Erythroblast (primary cell): ENCODE measurements at regions not wholly inside any gene's neighbourhood (a gene's known extent, or its start where the extent isn't known, plus 50 kb on each side); places are given as distances from the start of the nearest gene placed in this dataset.

Source experiments
- GATA1 ChIP-seq: IDR thresholded peaks from 2 replicates; pipeline ENCODE4 v1.6.1; 2011; ENCODE audit warnings: low read depth, mild to moderate bottlenecking, control low read depth, low read length, moderate library complexity
- POLR2A ChIP-seq: IDR thresholded peaks from 2 replicates; pipeline ENCODE4 v1.6.1; 2011; ENCODE audit warnings: mild to moderate bottlenecking, low read length

GRCh38 chr11:46203746-46204145, 73.7 kb upstream of the CREB3L1 start:
- TF ChIP-seq POLR2A (no peak), GATA1 (no peak)
